ENCODE measurements at regions not wholly inside any gene's neighbourhood (a gene's known extent, or its start where the extent isn't known, plus 50 kb on each side); places are given as distances from the start of the nearest gene placed in this dataset.

DNA sequence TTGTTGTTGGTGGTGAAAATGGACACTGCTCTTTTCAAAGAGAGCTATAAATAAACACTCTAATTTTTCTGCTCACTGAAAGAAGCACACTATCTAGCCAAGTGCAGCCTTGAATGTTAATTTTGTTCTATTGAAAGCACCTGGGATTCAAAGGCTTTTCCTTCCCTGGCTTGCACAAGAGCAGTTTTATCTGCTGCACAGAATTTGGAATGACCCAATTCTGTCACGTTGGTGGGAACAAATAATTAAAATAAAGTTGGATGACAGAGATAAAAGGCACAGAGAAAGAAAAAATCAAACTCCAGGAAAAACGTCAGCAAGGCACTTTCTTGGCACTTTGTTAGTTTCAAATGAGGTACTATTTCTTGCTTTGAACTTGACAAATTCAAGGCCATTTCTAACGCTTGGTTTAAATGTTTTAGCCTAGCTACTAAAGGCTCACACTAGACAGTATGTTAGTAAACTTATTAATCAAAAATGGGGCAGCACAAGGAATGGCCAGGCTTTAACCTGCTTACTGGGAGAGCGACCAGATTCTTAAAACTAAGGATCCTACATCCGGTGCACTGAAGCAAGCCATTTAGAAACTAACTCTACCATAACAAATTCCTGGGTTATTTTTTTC lies 145.5 kb upstream of the ARG1 start:
- no peak for DNase-seq
- TF ChIP-seq, protein P1, sequence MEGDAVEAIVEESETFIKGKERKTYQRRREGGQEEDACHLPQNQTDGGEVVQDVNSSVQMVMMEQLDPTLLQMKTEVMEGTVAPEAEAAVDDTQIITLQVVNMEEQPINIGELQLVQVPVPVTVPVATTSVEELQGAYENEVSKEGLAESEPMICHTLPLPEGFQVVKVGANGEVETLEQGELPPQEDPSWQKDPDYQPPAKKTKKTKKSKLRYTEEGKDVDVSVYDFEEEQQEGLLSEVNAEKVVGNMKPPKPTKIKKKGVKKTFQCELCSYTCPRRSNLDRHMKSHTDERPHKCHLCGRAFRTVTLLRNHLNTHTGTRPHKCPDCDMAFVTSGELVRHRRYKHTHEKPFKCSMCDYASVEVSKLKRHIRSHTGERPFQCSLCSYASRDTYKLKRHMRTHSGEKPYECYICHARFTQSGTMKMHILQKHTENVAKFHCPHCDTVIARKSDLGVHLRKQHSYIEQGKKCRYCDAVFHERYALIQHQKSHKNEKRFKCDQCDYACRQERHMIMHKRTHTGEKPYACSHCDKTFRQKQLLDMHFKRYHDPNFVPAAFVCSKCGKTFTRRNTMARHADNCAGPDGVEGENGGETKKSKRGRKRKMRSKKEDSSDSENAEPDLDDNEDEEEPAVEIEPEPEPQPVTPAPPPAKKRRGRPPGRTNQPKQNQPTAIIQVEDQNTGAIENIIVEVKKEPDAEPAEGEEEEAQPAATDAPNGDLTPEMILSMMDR (IDR thresholded peaks at IDR 0.05; ENCODE audit: low read depth, low read length) = no peak
- Histone ChIP-seq H3K4me3 (ENCODE audit: low read depth, low read length) (no peak overlapping the region), H3K9me3 (no peaks in the 10 kb centered on the region), H3K36me3 (no peaks in the 10 kb centered on the region), H3K4me1 (no peaks in the 10 kb centered on the region), H3K27me3 (no peaks in the 10 kb centered on the region)

DNA sequence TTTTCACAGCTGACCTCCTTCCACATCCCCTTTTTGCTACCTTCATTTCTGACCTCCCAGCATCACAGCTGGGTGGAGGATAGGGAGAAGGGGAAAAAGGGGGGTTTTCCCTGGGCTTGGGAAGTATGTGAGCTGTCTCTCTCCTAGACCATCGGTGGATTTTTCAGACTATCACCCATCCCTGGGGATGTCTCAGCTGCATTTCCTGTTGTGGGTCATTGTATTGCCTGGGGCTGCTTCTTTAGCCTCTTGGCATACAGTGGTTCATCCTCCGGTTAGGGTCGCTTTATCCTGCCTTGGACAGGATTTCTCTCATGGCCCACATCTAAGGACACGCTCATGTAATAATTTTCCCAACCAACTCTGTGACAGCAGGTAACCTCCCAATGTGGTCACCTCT lies 142.5 kb upstream of the ARG1 start:
- Histone ChIP-seq H3K4me3 (ENCODE audit: low read depth, low read length) (no peak overlapping the region), H3K9me3 (no peaks in the 10 kb centered on the region), H3K36me3 (no peaks in the 10 kb centered on the region), H3K27me3 (no peaks in the 10 kb centered on the region), H3K4me1 (no peaks in the 10 kb centered on the region)
- DNase-seq = no peak
- TF ChIP-seq, protein P1 (IDR thresholded peaks at IDR 0.05; ENCODE audit: low read depth, low read length) = no peak

DNA sequence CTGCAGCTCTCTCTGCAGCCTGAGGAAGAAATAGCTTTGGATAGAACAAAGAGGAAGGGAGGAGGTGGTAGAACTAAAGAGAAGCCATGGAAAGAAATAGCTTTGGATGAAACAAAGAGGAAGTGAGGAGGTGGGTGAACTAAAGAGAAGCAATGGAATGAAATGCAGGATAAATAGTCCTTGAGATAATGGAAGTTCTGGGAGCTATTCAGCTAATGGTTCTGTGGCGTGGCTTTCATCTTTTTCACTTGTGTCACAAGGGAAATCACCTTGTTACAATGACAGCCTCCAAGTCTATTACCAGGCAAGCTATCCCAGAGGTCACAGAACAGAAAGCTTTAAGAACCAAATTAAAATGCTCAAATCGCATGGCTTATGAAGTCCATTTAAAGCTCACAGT lies 141.3 kb upstream of the ARG1 start:
- H3K9me3 ChIP-seq = no peaks in the 10 kb centered on the region
- H3K36me3 ChIP-seq = no peaks in the 10 kb centered on the region
- no peak for DNase-seq

GRCh38 chr6:131433927-131434326 lies 139.1 kb upstream of the ARG1 start:
- DNase-seq = no peak
- Histone ChIP-seq H3K4me3 (ENCODE audit: low read depth, low read length) (no peak overlapping the region), H3K9me3 (no peaks in the 10 kb centered on the region), H3K4me1 (no peaks in the 10 kb centered on the region), H3K27me3 (no peaks in the 10 kb centered on the region), H3K36me3 (no peaks in the 10 kb centered on the region)
- TF ChIP-seq, protein P1 (IDR thresholded peaks at IDR 0.05; ENCODE audit: low read depth, low read length) = no peak

More for the DNA sequence above, 141.3 kb upstream of the ARG1 start:
- Histone ChIP-seq H3K4me1 (no peaks in the 10 kb centered on the region), H3K27me3 (no peaks in the 10 kb centered on the region), H3K4me3 (ENCODE audit: low read depth, low read length) (no peak overlapping the region)
- TF ChIP-seq, protein P1 (IDR thresholded peaks at IDR 0.05; ENCODE audit: low read depth, low read length) = no peak

- Histone ChIP-seq H3K36me3 (no peaks in the 10 kb centered on the region), H3K27me3 (no peaks in the 10 kb centered on the region), H3K9me3 (no peaks in the 10 kb centered on the region), H3K4me1 (no peaks in the 10 kb centered on the region), H3K4me3 (ENCODE audit: low read depth, low read length) (no peak overlapping the region)
- no peak for DNase-seq
- TF ChIP-seq, protein P1 (IDR thresholded peaks at IDR 0.05; ENCODE audit: low read depth, low read length) = no peak
Observed at GRCh38 chr6:131436358-131436757, 136.7 kb upstream of the ARG1 start.

GRCh38 chr6:131443014-131443413 lies 130.0 kb upstream of the ARG1 start:
- Histone ChIP-seq H3K36me3 (no peaks in the 10 kb centered on the region), H3K4me1 (no peaks in the 10 kb centered on the region), H3K27me3 (no peaks in the 10 kb centered on the region), H3K4me3 (ENCODE audit: low read depth, low read length) (no peak overlapping the region), H3K9me3 (no peaks in the 10 kb centered on the region)
- TF ChIP-seq, protein P1 (IDR thresholded peaks at IDR 0.05; ENCODE audit: low read depth, low read length) = no peak
- no peak for DNase-seq

Measured in BE2C (cell line).